ENCODE measurements at regions not wholly inside any gene's neighbourhood (a gene's known extent, or its start where the extent isn't known, plus 50 kb on each side); places are given as distances from the start of the nearest gene placed in this dataset.

GRCh38 chr4:38601244-38601915, 62.6 kb upstream of the KLF3 start:
- H3K27ac ChIP-seq, result no peak overlapping the region
- in situ Hi-C loops (cut with MboI; ENCODE audit: low pct_unique_long_range_greater_than_20kb in 2 of 9, low sequenced_read_pairs in 9 of 9, unreplicated experiment in 9 of 9), result no loop called here
- WGBS, 10 experiments, result 30 to 100% (median 78%) methylated on average over 1 to 4 of the region's 6 CpGs; no CpG with 5 or more reads in 2 of the 10 experiments
- peaks cover 0 to 5% of the 10 kb centered on the region in 2 donors for H3K4me1 ChIP-seq (replicated peaks in 1 of 2)
- no peak overlapping the region for H3K4me3 ChIP-seq
- peak in 4 of 8 experiments; percentile 14 to 82 (median 30) for ATAC-seq (replicated peaks in 6 of 8)

GRCh38 chr4:38601916-38602291, 62.1 kb upstream of the KLF3 start:
- 20 to 100% (median 75%) methylated on average over 1 to 3 of the region's 3 CpGs; no CpG with 5 or more reads in 4 of the 10 experiments for WGBS, 10 experiments
- peaks cover 0 to 5% of the 10 kb centered on the region in 2 donors for H3K4me1 ChIP-seq (replicated peaks in 1 of 2)
- in situ Hi-C loops (cut with MboI; ENCODE audit: low pct_unique_long_range_greater_than_20kb in 2 of 9, low sequenced_read_pairs in 9 of 9, unreplicated experiment in 9 of 9), result no loop called here
- H3K4me3 ChIP-seq, result no peak overlapping the region
- no peak for ATAC-seq (replicated peaks in 6 of 8)
- no peak overlapping the region for H3K27ac ChIP-seq

DNA sequence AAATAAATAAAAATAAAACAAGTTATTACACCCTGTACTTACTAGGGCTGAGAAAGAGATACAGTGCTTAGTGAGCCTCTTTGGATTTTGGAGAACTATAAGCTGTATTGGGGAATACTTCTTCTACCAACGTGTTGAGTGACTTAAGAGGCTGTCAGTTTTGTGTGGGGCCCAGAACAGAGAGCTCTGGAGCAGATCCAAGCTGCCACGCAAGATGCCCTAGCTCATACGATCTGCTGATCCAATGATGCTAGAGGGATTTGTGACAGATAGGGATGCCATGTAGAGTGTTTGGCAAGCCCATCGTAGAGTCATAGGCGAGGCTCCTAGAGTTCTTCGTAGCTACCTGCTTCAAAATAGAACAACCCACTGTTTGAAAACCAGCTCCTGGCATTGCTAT, 60.3 kb upstream of the KLF3 start:
- no peak for ATAC-seq (replicated peaks in 6 of 8)
- in situ Hi-C loops (cut with MboI; ENCODE audit: low pct_unique_long_range_greater_than_20kb in 2 of 9, low sequenced_read_pairs in 9 of 9, unreplicated experiment in 9 of 9), result no loop called here
- Histone ChIP-seq H3K4me3 (no peak overlapping the region), H3K27ac (no peak overlapping the region), H3K4me1 (replicated peaks in 1 of 2) (peaks cover 0 to 5% of the 10 kb centered on the region in 2 donors)
- 67 to 100% (median 95%) methylated on average over 1 to 4 of the region's 6 CpGs for WGBS, 10 experiments

- H3K27ac ChIP-seq, result no peak overlapping the region
- H3K4me3 ChIP-seq, result no peak overlapping the region
- in situ Hi-C loops (cut with MboI; ENCODE audit: low pct_unique_long_range_greater_than_20kb in 2 of 9, low sequenced_read_pairs in 9 of 9, unreplicated experiment in 9 of 9), result no loop called here
- ATAC-seq (replicated peaks in 6 of 8), result peak in 3 of 8 experiments; percentile 15 to 74 (median 69)
- H3K4me1 ChIP-seq (replicated peaks in 1 of 2), result peaks cover 0 to 5% of the 10 kb centered on the region in 2 donors
- WGBS, 10 experiments, result 15 to 89% (median 51%) methylated on average over 2 to 6 of the region's 6 CpGs; no CpG with 5 or more reads in 1 of the 10 experiments
Measured at GRCh38 chr4:38605181-38605752, 58.7 kb upstream of the KLF3 start.

- ATAC-seq (replicated peaks in 6 of 8), result peak in 5 of 8 experiments; percentile 27 to 90 (median 61)
- in situ Hi-C loops (cut with MboI; ENCODE audit: low pct_unique_long_range_greater_than_20kb in 2 of 9, low sequenced_read_pairs in 9 of 9, unreplicated experiment in 9 of 9), result no loop called here
Measured at GRCh38 chr4:38605753-38606586, 58.0 kb upstream of the KLF3 start.

GRCh38 chr4:38606587-38606905, 57.5 kb upstream of the KLF3 start:
- no peak for ATAC-seq (replicated peaks in 6 of 8)
- Histone ChIP-seq H3K4me1 (replicated peaks in 1 of 2) (peaks cover 0 to 5% of the 10 kb centered on the region in 2 donors), H3K4me3 (no peak overlapping the region), H3K27ac (no peak overlapping the region)
- in situ Hi-C loops (cut with MboI; ENCODE audit: low pct_unique_long_range_greater_than_20kb in 2 of 9, low sequenced_read_pairs in 9 of 9, unreplicated experiment in 9 of 9), result no loop called here
- 92 to 100% (median 100%) methylated on average over 1 to 6 of the region's 8 CpGs; no CpG with 5 or more reads in 5 of the 10 experiments for WGBS, 10 experiments

More at GRCh38 chr4:38605753-38606586, 58.0 kb upstream of the KLF3 start:
- H3K4me1 ChIP-seq (replicated peaks in 1 of 2), result peaks cover 0 to 5% of the 10 kb centered on the region in 2 donors
- no peak overlapping the region for H3K27ac ChIP-seq
- H3K4me3 ChIP-seq, result no peak overlapping the region
- 33 to 88% (median 67%) methylated on average over 1 to 6 of the region's 12 CpGs; no CpG with 5 or more reads in 1 of the 10 experiments for WGBS, 10 experiments

DNA sequence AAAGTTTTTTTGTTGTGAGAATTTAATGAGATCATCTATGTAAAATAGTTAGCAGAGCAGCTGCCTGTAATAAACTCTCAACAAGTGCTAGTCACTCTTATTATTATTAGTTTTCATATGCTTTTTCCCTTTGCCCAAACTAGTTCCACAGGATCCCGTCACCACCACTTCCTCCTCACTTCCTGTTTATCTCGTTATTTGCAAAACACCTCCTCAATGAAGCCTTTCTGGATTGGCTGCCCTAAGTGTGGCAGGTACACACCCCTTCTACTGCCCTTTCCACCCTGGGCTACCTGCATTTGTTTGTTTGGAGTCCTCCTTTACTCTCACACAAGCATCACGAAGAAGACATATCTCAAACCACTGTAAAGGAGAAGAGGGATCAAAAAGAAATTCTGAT, 54.4 kb upstream of the KLF3 start:
- ATAC-seq (replicated peaks in 6 of 8), result no peak
- peaks cover 3 to 15% of the 10 kb centered on the region in 2 donors for H3K4me1 ChIP-seq (replicated peaks in 1 of 2)
- no peak overlapping the region for H3K27ac ChIP-seq
- 77 to 100% (median 90%) methylated on average over 1 to 3 of the region's 3 CpGs; no CpG with 5 or more reads in 3 of the 10 experiments for WGBS, 10 experiments
- in situ Hi-C loops (cut with MboI; ENCODE audit: low pct_unique_long_range_greater_than_20kb in 2 of 9, low sequenced_read_pairs in 9 of 9, unreplicated experiment in 9 of 9), result no loop called here
- H3K4me3 ChIP-seq, result no peak overlapping the region

- ATAC-seq (replicated peaks in 6 of 8), result no peak
- WGBS, 10 experiments, result 63 to 100% (median 100%) methylated on average over 1 to 3 of the region's 5 CpGs; no CpG with 5 or more reads in 3 of the 10 experiments
Measured at GRCh38 chr4:38610521-38610920, 53.5 kb upstream of the KLF3 start.

GRCh38 chr4:38610966-38611431, 53.0 kb upstream of the KLF3 start:
- peaks cover 3 to 14% of the 10 kb centered on the region in 2 donors for H3K4me1 ChIP-seq (replicated peaks in 1 of 2)
- WGBS, 10 experiments, result 21 to 100% (median 74%) methylated on average over 1 to 6 of the region's 8 CpGs; no CpG with 5 or more reads in 3 of the 10 experiments
- no peak overlapping the region for H3K4me3 ChIP-seq
- peak in 1 of 8 experiments; percentile 45 for ATAC-seq (replicated peaks in 6 of 8)
- no peak overlapping the region for H3K27ac ChIP-seq
- in situ Hi-C loops (cut with MboI; ENCODE audit: low pct_unique_long_range_greater_than_20kb in 2 of 9, low sequenced_read_pairs in 9 of 9, unreplicated experiment in 9 of 9), result no loop called here

More at GRCh38 chr4:38610521-38610920, 53.5 kb upstream of the KLF3 start:
- in situ Hi-C loops (cut with MboI; ENCODE audit: low pct_unique_long_range_greater_than_20kb in 2 of 9, low sequenced_read_pairs in 9 of 9, unreplicated experiment in 9 of 9), result no loop called here
- no peak overlapping the region for H3K27ac ChIP-seq
- H3K4me1 ChIP-seq (replicated peaks in 1 of 2), result peaks cover 3 to 15% of the 10 kb centered on the region in 2 donors
- no peak overlapping the region for H3K4me3 ChIP-seq

DNA sequence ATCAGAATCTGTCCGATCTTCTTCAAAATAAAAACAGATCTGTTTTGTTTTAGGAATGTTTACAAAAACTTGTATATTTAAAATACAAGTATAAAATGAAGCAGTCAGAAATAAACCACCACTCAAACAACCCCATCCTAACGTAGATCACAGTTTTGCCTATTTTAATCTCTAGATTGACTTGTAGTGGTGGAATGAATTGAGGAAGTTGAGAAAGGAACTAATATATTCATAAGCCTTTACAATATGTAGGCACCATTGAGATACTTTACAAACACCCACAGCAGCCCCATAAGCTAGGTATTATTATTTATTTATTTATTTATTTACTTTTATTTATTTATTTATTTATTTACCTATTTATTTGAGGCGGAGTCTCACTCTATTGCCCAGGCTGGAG, 52.3 kb upstream of the KLF3 start:
- H3K4me1 ChIP-seq (replicated peaks in 1 of 2), result peaks cover 3 to 10% of the 10 kb centered on the region in 2 donors
- no peak overlapping the region for H3K4me3 ChIP-seq
- H3K27ac ChIP-seq, result no peak overlapping the region
- ATAC-seq (replicated peaks in 6 of 8), result no peak
- 31 to 100% (median 90%) methylated on average over 2 to 3 of the region's 3 CpGs for WGBS, 10 experiments
- in situ Hi-C loops (cut with MboI; ENCODE audit: low pct_unique_long_range_greater_than_20kb in 2 of 9, low sequenced_read_pairs in 9 of 9, unreplicated experiment in 9 of 9), result no loop called here

- in situ Hi-C loops (cut with MboI; ENCODE audit: low pct_unique_long_range_greater_than_20kb in 2 of 9, low sequenced_read_pairs in 9 of 9, unreplicated experiment in 9 of 9), result no loop called here
- peak in 7 of 8 experiments; percentile 25 to 79 (median 54) for ATAC-seq (replicated peaks in 6 of 8)
- WGBS, 10 experiments, result 67 to 97% (median 87%) methylated on average over 2 to 6 of the region's 6 CpGs
- H3K27ac ChIP-seq, result no peak overlapping the region
- H3K4me1 ChIP-seq (replicated peaks in 1 of 2), result peaks cover 3 to 10% of the 10 kb centered on the region in 2 donors
- no peak overlapping the region for H3K4me3 ChIP-seq
Measured at GRCh38 chr4:38612646-38613414, 51.2 kb upstream of the KLF3 start.
